Lower leg skin (tissue), 3 donors: ENCODE measurements at regions not wholly inside any gene's neighbourhood (a gene's known extent, or its start where the extent isn't known, plus 50 kb on each side); places are given as distances from the start of the nearest gene placed in this dataset.

Source experiments
- CTCF ChIP-seq, 3 donors: fragments of 450-650 bp; IDR thresholded peaks; one replicate each; pipeline ENCODE4 v1.5.1; 2016; ENCODE audit warnings: antibody characterized with exemption in 3 of 3, mild to moderate bottlenecking in 3 of 3, moderate library complexity in 2 of 3
- POLR2A ChIP-seq, 2 donors: fragments of 450-650 bp; IDR thresholded peaks; one replicate each; pipeline ENCODE4 v1.6.1; 2016 to 2017; ENCODE audit warnings: antibody characterized with exemption in 2 of 2, mild to moderate bottlenecking in 1 of 2, moderate library complexity in 1 of 2

- TF ChIP-seq CTCF (IDR thresholded peaks at IDR 0.05) (no peak), POLR2A (IDR thresholded peaks at IDR 0.05) (no peak)
Measured at GRCh38 chrX:33908898-33909297, 223.2 kb downstream of the FAM47A start.
